HG03135 (cell line): ENCODE measurements at regions not wholly inside any gene's neighbourhood (a gene's known extent, or its start where the extent isn't known, plus 50 kb on each side); places are given as distances from the start of the nearest gene placed in this dataset.

Experiments
- ATAC-seq: cut with Tn5 transposase; IDR thresholded peaks from one replicate; pipeline ENCODE4 v1.9.1; 2021; ENCODE audit warnings: mild to moderate bottlenecking, moderate library complexity; ENCODE audit not compliant: unreplicated experiment

DNA sequence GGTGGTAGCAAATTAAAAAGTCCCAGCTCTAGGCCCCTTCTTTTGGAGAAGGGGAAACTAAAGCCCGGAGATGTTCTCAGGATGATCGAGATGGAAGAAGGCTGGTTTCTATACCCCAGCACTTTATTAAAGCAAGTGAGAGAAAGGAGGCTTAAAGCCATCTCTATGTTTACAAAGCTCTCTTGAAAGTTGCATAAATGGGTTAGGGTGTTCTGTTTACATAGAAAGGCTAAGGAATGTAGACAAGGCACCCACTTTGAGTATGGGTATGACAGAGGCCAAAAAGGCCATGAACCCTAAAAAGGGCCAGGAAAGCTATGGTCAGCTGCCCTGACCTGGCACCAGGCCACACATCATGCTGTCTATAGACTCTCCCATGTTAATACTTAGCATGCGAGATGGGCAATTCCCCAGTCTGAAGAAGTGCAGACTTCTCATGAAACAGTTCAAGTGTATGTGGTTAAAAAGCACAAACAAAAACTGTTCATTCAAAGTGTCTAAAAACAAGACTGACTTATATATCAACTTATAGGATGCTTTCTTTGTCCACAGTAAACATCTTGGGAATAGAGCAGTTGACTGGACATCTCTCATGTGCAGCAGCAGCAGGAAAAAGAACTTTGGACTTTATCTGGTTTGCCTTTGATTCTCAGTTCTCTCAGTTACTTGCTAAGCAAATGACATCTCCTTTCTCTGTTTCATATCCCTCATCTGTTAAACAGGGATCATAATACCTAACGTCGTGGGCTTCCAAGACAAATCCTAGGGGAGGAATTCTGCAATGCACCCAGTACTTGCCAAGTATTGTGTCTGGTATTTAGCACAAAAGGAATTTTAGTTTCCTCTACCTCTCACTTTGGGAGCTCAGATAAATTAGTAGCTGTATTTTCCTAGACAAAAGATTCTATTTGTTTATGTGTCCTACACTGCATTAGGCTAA, 521.6 kb downstream of the PLPP3 start:
- ATAC-seq = no peak

- no peak for ATAC-seq
Measured at GRCh38 chr1:56056438-56057287, 522.7 kb downstream of the PLPP3 start.

- ATAC-seq = no peak
Measured at GRCh38 chr1:56054959-56055358, 524.4 kb downstream of the PLPP3 start.

GRCh38 chr1:56052041-56052440, 527.3 kb downstream of the PLPP3 start:
- ATAC-seq = no peak

- no peak for ATAC-seq
Measured at GRCh38 chr1:56050911-56051310, 528.5 kb downstream of the PLPP3 start.

DNA sequence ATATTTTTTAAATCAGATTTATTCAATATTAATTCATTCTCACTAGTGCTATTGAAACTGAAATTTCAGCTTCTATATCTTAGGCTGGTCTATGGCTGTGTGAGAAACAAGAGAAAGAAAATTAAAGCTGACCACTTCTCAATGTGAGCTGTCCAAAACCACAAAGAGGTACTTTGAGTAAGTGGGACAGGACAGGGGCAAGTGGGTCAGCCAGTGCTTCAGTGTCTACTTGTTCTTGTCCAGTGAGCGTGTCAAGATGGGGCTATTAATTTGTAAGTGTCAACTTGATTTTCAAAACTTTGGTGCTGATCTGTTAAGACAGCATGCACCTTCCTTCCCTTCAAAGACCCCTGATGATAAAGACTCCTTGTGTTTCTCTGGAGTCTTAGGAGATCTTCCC, 533.9 kb downstream of the PLPP3 start:
- ATAC-seq = no peak

DNA sequence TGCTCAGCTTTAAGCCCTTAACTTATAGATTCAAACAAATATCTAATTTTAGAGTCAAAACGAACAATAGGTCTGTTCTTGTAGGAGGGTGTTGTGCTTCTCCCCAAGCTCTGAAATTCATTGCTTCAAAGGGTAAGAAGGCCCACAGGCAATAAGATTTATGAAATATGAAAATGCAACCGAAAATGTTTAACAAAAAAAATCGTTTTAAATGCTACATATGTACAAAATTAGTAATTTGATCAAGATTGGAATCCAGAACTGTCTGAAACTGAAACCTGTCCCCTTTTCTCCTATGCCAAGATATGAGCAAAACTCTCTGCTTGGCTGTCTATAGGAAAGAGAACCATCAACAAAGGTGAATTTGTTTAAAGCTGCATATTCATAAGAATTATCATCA, 534.3 kb downstream of the PLPP3 start:
- ATAC-seq = no peak

DNA sequence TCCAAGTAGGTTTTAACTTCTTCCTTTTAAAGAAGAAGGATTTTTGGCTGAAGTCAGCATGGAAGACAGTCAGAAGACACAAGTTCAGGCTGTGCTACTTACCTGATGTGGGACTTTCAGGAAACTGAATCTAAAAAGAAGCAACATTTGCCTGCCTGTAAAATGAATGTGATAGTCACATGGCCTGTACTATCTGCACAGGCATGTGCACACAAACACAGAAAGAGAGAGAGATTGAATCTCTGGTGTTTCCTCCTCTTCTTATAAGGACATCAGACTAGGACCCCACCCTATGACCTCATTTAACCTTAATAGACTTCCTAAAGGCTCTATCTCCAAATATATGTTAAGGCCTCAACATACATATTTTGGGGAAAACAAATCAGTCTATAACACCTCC, 542.9 kb downstream of the PLPP3 start:
- ATAC-seq = no peak

DNA sequence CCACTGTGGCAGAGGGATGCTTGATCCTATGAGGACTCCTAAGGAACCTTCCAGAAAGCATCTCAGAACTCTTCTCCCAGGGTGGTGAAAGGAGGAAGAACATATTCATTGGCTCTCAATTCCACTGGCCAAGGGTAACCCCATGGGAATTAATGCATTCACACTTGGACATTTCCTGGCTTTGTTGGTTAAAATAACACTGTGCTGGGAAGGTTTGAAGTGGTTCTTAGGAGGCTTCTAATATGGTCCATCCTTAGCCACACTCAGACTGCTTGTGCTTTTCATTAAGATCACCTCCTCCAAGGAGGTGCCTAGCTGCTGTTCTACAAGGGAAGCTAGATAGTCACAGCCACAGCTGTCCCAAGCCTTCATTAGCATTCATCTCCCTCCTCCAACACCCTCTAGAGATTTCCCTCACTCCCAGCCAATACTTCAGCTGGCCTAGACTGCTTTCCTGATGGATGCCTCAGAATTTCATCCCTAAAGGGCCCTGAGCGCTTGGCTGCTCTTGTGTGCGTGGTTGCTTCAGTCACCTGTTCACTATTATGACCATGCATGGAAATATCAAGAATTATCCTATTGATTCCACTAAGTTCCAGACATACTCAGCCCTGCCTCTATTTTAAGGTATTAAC, 544.4 kb downstream of the PLPP3 start:
- ATAC-seq = no peak

GRCh38 chr1:56034222-56034621, 545.1 kb downstream of the PLPP3 start:
- ATAC-seq = no peak

DNA sequence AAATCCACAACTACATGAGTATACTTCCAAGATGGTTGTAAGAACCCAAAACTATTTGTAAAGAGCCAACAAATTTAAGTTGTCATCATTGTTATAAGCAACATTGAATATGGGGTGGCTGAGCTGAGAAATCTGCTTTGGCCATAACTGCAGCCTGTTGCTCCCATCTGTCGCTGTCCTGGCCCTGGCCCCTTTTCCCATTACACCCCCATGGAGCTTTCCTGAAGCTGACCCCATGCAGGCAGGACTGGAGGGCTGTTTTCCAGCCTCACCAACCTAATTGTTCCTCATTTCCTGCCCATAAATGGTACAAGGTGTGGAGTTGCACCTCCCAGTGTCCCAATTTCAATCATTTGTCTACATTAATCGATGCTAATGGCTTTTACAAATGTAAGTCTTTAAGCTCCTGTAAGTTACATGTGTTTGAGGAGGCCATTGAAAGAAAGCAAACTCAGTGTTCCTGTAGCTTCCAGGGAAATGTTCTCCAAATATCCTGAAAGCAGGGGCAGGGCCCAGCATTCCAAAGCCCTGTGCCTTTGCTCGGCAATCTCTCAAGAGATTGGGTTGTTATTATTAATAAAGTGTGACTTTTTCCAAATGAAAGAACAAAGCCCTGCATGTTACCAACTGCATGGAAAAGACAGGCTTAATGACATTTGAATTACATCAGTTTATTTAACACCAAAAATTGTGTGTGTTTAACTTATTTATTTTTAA, 545.9 kb downstream of the PLPP3 start:
- no peak for ATAC-seq

DNA sequence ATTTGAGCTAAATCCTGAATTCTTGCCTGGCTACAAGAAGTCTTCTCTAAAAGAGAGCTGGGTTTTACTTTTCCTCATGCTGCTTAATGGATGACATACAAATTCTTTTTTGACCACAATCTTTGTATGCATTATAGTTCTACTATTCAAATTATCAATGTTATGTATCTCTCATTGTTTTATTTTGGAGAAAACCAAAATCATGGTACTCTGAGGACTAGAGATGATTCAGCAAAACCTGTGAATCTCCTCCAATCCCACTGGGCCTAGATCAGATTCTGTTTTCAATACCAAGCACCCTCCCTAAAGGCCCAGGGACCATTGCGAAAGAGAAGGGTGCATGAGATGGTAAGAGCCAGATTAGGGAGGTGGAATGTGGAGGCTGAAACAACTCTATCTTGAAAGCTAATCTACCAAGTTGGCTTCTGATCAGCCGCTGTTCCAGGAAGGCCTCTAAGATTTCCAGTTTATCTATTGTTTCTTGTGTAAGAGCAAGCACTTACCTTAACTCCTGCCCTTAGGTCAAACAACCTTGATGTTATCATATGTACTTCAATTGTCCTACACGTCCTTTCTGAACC, 547.2 kb downstream of the PLPP3 start:
- no peak for ATAC-seq

- no peak for ATAC-seq
Measured at GRCh38 chr1:56031001-56031400, 548.4 kb downstream of the PLPP3 start.

GRCh38 chr1:56029319-56030003, 549.9 kb downstream of the PLPP3 start:
- ATAC-seq = no peak

- ATAC-seq = no peak
Measured at GRCh38 chr1:56028911-56029310, 550.5 kb downstream of the PLPP3 start.

DNA sequence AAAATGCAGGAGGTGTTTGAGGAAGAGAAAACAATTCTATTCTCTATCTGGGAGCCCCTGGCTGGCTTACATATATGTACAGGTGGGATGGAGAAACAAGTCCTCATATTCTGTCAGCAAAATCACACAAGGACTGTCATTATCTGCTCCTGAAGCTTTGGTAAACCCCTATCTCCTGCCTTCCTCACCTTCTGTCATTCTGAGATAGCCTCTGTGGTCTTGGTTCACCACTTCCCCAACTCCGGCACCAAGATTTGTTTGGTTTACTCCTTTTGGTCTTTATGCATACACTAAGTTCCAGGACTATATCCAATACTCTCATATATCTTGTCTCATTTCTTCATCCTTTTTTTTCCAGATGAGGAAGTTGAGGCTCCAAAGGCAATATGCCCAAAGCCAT, 551.1 kb downstream of the PLPP3 start:
- no peak for ATAC-seq

- no peak for ATAC-seq
Measured at GRCh38 chr1:56025942-56026341, 553.4 kb downstream of the PLPP3 start.

GRCh38 chr1:56024155-56024554, 555.2 kb downstream of the PLPP3 start:
- ATAC-seq = no peak

- no peak for ATAC-seq
Measured at GRCh38 chr1:56019922-56020321, 559.4 kb downstream of the PLPP3 start.

- no peak for ATAC-seq
Measured at GRCh38 chr1:56019472-56019871, 559.9 kb downstream of the PLPP3 start.
